BJ (cell line): ENCODE measurements at regions not wholly inside any gene's neighbourhood (a gene's known extent, or its start where the extent isn't known, plus 50 kb on each side); places are given as distances from the start of the nearest gene placed in this dataset.
"Not testable (repeated sequence)": the region's sequence is repeated elsewhere in the genome, so short reads cannot be mapped to it uniquely, and the experiment has no call there.

ENCODE experiments used
- CTCF ChIA-PET: fragments of 350-600 bp; formaldehyde crosslinking; extraction: SDS; loops from one replicate; lab custom pipeline; 2021; ENCODE audit warnings: antibody characterized with exemption, inconsistent platforms; lab: Yijun Ruan, JAX
- POLR2A ChIA-PET: fragments of 300-600 bp; sonication (Branson Sonifier 250); formaldehyde crosslinking; extraction: SDS; loops from one replicate; lab custom pipeline; 2021; ENCODE audit warnings: antibody characterized with exemption; lab: Charles Lee
- DNase-seq: peaks from one replicate; pipeline ENCODE4 v3.0.0-alpha.2; 2011; ENCODE audit warnings: low read depth
- H3K27me3 ChIP-seq: 2 replicates; pipeline ENCODE4 v1.6.0; 2011; ENCODE audit warnings: low read length; ENCODE audit not compliant: control insufficient read depth, insufficient read depth
- H3K36me3 ChIP-seq: 2 replicates; pipeline ENCODE4 v1.5.1; 2011; ENCODE audit warnings: low read length; ENCODE audit not compliant: control insufficient read depth, insufficient read depth
- H3K4me3 ChIP-seq: 2 replicates; pipeline ENCODE4 v1.5.1; 2011; ENCODE audit warnings: low read depth, mild to moderate bottlenecking, control low read depth, low read length
- CTCF ChIP-seq: IDR thresholded peaks from 2 replicates; pipeline ENCODE4 v1.5.1; 2011; ENCODE audit warnings: low read depth, mild to moderate bottlenecking, control low read depth, inconsistent platforms, low read length, moderate library complexity; ENCODE audit not compliant: insufficient read depth

DNA sequence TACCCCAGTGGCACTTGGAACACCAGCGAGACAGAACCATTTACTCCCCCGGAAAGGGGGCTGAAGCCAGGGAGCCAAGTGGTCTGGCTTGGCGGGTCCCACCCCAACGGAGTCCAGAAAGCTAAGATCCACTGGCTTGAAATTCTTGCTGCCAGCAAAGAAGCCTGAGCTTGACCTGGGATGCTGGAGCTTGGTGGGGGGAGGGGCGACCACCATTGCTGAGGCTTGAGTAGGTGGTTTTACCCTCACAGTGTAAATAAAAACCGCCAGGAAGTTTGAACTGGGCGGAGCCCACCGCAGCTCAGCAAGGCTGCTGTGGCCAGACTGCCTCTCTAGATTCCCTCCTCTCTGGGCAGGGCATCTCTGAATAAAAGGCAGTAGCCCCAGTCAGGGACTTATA lies 62.8 kb downstream of the RPS24 start:
- DNase-seq, H3K36me3 ChIP-seq, POLR2A ChIA-PET, H3K27me3 ChIP-seq, H3K4me3 ChIP-seq: not testable (repeated sequence)
- CTCF ChIA-PET = interaction anchor here (0.6 kb wide), 1 partner anchor 77 kb away, joined by 3 read pairs; no protein-coding TSS in a partner anchor

DNA sequence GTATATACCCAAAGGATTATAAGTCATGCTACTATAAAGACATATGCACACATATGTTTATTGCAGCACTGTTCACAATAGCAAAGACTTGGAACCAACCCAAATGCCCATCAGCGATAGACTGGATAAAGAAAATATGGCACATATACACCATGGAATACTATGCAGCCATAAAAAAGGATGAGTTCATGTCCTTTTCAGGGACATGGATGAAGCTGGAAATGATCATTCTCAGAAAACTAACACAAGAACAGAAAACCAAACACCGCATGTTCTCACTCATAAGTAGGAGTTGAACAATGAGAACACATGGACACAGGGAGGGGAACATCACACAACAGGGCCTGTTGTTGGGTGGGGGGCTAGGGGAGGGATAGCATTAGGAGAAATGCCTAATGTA lies 68.9 kb downstream of the RPS24 start:
- H3K27me3 ChIP-seq, DNase-seq, CTCF ChIA-PET, H3K36me3 ChIP-seq, POLR2A ChIA-PET, H3K4me3 ChIP-seq: not testable (repeated sequence)

DNA sequence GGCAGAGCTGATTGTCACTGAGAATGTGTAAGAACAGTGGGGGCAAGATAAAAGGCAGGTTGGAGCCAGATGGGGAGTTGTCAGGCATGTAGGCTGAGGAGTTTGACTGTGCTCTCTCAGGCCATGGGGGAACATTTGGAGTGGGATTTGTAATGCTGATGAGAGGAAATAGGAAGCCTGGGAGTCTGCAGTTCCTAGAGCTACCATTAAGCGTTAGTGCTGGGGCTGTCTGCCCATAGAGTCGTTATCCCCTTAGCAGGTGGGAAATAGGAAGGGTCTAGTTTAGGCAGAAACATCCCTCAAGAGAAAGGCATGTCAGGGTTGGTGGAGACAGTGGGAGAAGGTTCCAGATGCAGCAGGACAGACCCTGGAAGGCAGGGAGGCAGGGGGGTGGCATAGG lies 75.5 kb downstream of the RPS24 start:
- no peaks in the 10 kb centered on the region for H3K36me3 ChIP-seq
- CTCF ChIA-PET = no interaction called here
- no peak for TF ChIP-seq CTCF
- H3K27me3 ChIP-seq = peaks cover 3% of the 10 kb centered on the region; the same call in 1 of the 2 replicates
- no peak overlapping the region for H3K4me3 ChIP-seq
- no peak for DNase-seq
- POLR2A ChIA-PET = no interaction called here

DNA sequence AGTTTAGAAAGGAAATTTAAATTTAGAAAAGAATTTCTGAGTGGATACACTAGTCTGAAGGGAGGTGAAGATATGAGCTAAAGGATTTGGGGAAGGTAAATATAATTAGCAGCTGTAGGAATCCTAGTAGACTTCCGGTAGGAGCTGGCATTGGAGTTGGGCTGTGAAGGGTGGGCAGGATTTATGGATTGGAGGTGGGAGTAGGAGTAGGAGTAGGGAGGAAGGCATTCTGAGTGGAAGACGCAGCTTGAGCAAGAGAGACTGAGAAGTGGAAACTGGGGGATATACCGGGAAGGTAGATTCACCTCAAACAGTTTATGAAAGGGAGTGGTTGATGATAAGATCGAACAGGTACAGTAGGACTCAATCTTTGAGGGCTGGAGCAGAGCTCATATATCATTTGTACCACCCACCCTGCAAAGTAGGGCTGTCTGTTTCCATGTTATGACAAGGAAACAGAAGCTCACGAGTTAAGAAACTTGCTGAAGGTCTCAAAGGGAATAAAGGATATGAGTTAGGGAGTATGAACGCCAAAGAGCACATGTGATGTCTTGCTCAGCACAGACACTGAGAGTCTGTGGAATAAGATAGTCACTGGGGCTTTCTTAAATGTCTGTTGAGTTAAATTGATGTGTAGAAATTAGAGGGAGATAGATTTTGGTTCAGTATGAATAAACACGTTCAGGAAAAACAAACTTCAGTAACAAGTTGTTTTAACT lies 81.6 kb downstream of the RPS24 start:
- Histone ChIP-seq H3K36me3 (no peaks in the 10 kb centered on the region), H3K27me3 (peaks cover 7% of the 10 kb centered on the region), H3K4me3 (no peak overlapping the region)
- ChIA-PET POLR2A (no interaction called here), CTCF (interaction anchor here (0.8 kb wide), 1 partner anchor 9 kb away, joined by 3 read pairs; no protein-coding TSS in a partner anchor)
- DNase-seq = no peak
- no peak for TF ChIP-seq CTCF

DNA sequence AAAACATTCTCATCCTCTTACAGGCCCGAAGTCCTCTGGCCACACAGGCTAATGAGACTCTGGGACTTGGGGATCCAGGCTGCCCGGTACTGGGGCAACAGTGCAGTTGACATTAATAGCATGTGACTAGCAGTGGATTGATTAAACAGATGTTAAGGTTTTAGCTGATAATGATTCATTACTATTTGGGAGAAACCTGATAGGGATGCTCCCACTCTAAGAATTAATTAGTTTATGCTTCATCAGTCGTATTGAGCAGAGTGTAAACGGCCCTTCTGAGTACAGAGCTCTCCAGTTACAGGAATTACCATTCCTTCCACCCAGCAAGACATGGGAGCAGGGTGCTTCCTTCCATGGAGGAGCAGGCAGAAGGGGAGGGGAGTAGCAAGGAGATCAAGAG lies 82.7 kb downstream of the RPS24 start:
- H3K4me3 ChIP-seq = no peak overlapping the region
- ChIA-PET POLR2A (no interaction called here), CTCF (interaction anchor here (0.6 kb wide), 1 partner anchor 951 kb away, joined by 3 read pairs; no protein-coding TSS in a partner anchor)
- H3K36me3 ChIP-seq = no peaks in the 10 kb centered on the region
- no peak for DNase-seq
- H3K27me3 ChIP-seq = peaks cover 5% of the 10 kb centered on the region
- TF ChIP-seq CTCF = no peak

- no peak overlapping the region for H3K4me3 ChIP-seq
- peaks cover 5% of the 10 kb centered on the region for H3K27me3 ChIP-seq
- DNase-seq = no peak
- ChIA-PET CTCF (no interaction called here), POLR2A (no interaction called here)
- no peak for TF ChIP-seq CTCF
- no peaks in the 10 kb centered on the region for H3K36me3 ChIP-seq
These were observed 84.9 kb downstream of the RPS24 start for GRCh38 chr10:78118591-78118990.
